Neural progenitor cell (in vitro differentiated cells): ENCODE measurements at regions not wholly inside any gene's neighbourhood (a gene's known extent, or its start where the extent isn't known, plus 50 kb on each side); places are given as distances from the start of the nearest gene placed in this dataset.

Experiments used
- DNase-seq: peaks from one replicate; pipeline ENCODE4 v3.0.0-alpha.2; 2016; ENCODE audit warnings: low spot score
- H2AFZ ChIP-seq: fragments of 200-600 bp; sonication (generic); replicated peaks from 2 replicates; pipeline ENCODE4 v1.6.1; 2016; ENCODE audit warnings: antibody characterized with exemption
- H3F3A ChIP-seq: fragments of 200-600 bp; sonication (generic); 2 replicates; pipeline ENCODE4 v1.6.1; 2016; ENCODE audit warnings: antibody characterized with exemption, low read depth
- H3K27ac ChIP-seq: fragments of 200-600 bp; sonication (generic); 2 replicates; pipeline ENCODE4 v1.5.1; 2016; ENCODE audit warnings: mild to moderate bottlenecking
- H3K27me3 ChIP-seq: fragments of 200-600 bp; sonication (generic); 2 replicates; pipeline ENCODE4 v1.6.1; 2016; ENCODE audit warnings: mild to moderate bottlenecking, moderate library complexity
- H3K36me3 ChIP-seq: fragments of 200-600 bp; sonication (generic); 2 replicates; pipeline ENCODE4 v1.5.1; 2016
- H3K4me1 ChIP-seq: fragments of 200-600 bp; sonication (generic); 2 replicates; pipeline ENCODE4 v1.6.1; 2016; ENCODE audit warnings: mixed run types
- H3K4me2 ChIP-seq: fragments of 200-600 bp; sonication (generic); 2 replicates; pipeline ENCODE4 v1.6.1; 2016
- H3K4me3 ChIP-seq: fragments of 200-600 bp; sonication (generic); 2 replicates; pipeline ENCODE4 v1.5.1; 2016
- H3K79me2 ChIP-seq: fragments of 200-600 bp; sonication (generic); 2 replicates; pipeline ENCODE4 v1.6.1; 2016; ENCODE audit warnings: low read depth
- H3K9ac ChIP-seq: fragments of 200-600 bp; sonication (generic); 2 replicates; pipeline ENCODE4 v1.6.1; 2016
- H3K9me3 ChIP-seq: fragments of 200-600 bp; sonication (generic); 2 replicates; pipeline ENCODE4 v1.5.1; 2016; ENCODE audit warnings: low read depth
- H4K20me1 ChIP-seq: fragments of 200-600 bp; sonication (generic); 2 replicates; pipeline ENCODE4 v1.6.1; 2016; ENCODE audit warnings: low read depth
- H3K27ac Mint-ChIP-seq: 3 replicates; pipeline ENCODE4 v1.8.0; 2021; ENCODE audit warnings: mixed read lengths
- H3K27me3 Mint-ChIP-seq: 2 replicates; pipeline ENCODE4 v1.8.0; 2022; ENCODE audit warnings: low read depth, mild to moderate bottlenecking, inconsistent platforms, moderate library complexity, mixed read lengths; ENCODE audit not compliant: insufficient read depth
- H3K36me3 Mint-ChIP-seq: 3 replicates; pipeline ENCODE4 v1.8.0; 2021; ENCODE audit warnings: mixed read lengths
- H3K4me1 Mint-ChIP-seq: 3 replicates; pipeline ENCODE4 v1.8.0; 2021; ENCODE audit warnings: mixed read lengths
- H3K4me3 Mint-ChIP-seq: 3 replicates; pipeline ENCODE4 v1.8.0; 2021; ENCODE audit warnings: mild to moderate bottlenecking, moderate library complexity, mixed read lengths
- H3K9me3 Mint-ChIP-seq: 3 replicates; pipeline ENCODE4 v1.8.0; 2020; ENCODE audit warnings: mixed read lengths
- CTCF ChIP-seq: fragments of 200-600 bp; sonication (generic); IDR thresholded peaks from 2 replicates; pipeline ENCODE4 v1.5.1; 2017; ENCODE audit warnings: antibody characterized with exemption, mild to moderate bottlenecking
- EZH2 ChIP-seq: fragments of 200-600 bp; sonication (generic); IDR thresholded peaks from 2 replicates; pipeline ENCODE4 v1.6.1; 2017; ENCODE audit warnings: antibody characterized with exemption, mild to moderate bottlenecking, moderate library complexity
- EZH2phosphoT487 ChIP-seq: fragments of 200-600 bp; sonication (generic); IDR thresholded peaks from 2 replicates; pipeline ENCODE4 v1.6.1; 2017; ENCODE audit warnings: antibody characterized with exemption

- H3K27ac ChIP-seq, result no peak overlapping the region
- no peak overlapping the region for H3K4me2 ChIP-seq
- no peaks in the 10 kb centered on the region for H3K36me3 Mint-ChIP-seq
- no peak overlapping the region for H2AFZ ChIP-seq
- H4K20me1 ChIP-seq, result no peaks in the 10 kb centered on the region
- H3K27me3 ChIP-seq, result no peaks in the 10 kb centered on the region
- no peaks in the 10 kb centered on the region for H3K4me1 ChIP-seq
- peaks cover 12% of the 10 kb centered on the region for H3K9me3 ChIP-seq
- H3K9ac ChIP-seq, result no peak overlapping the region
- H3K4me3 ChIP-seq, result no peak overlapping the region
- no peaks in the 10 kb centered on the region for H3K36me3 ChIP-seq
- peaks cover 15% of the 10 kb centered on the region for H3K9me3 Mint-ChIP-seq
- H3K4me1 Mint-ChIP-seq, result no peaks in the 10 kb centered on the region
- H3K27me3 Mint-ChIP-seq, result no peaks in the 10 kb centered on the region
- no peak overlapping the region for H3K27ac Mint-ChIP-seq
- H3K79me2 ChIP-seq, result no peaks in the 10 kb centered on the region
- no peaks in the 10 kb centered on the region for H3F3A ChIP-seq
- TF ChIP-seq EZH2phosphoT487 (no peak), CTCF (no peak), EZH2 (no peak)
- H3K4me3 Mint-ChIP-seq, result no peak overlapping the region
- no peak for DNase-seq
Measured at GRCh38 chrX:127558811-127559210, 493.4 kb downstream of the ACTRT1 start.

GRCh38 chrX:127552571-127552970, 499.6 kb downstream of the ACTRT1 start:
- DNase-seq, result peak; percentile 16
- H3K36me3 Mint-ChIP-seq, result no peaks in the 10 kb centered on the region

GRCh38 chrX:127519323-127519722, 532.9 kb downstream of the ACTRT1 start:
- H3K4me1 Mint-ChIP-seq, result no peaks in the 10 kb centered on the region
- H3K27me3 ChIP-seq, result no peaks in the 10 kb centered on the region
- no peak overlapping the region for H2AFZ ChIP-seq
- H3K4me2 ChIP-seq, result no peak overlapping the region
- DNase-seq, result peak; percentile 7
- TF ChIP-seq EZH2 (no peak), CTCF (no peak), EZH2phosphoT487 (no peak)
- peaks cover 14% of the 10 kb centered on the region for H3K9me3 ChIP-seq
- H3K27ac ChIP-seq, result no peak overlapping the region
- H3K4me1 ChIP-seq, result no peaks in the 10 kb centered on the region
- no peak overlapping the region for H3K27ac Mint-ChIP-seq
- H3F3A ChIP-seq, result no peaks in the 10 kb centered on the region
- H3K27me3 Mint-ChIP-seq, result no peaks in the 10 kb centered on the region
- H3K36me3 ChIP-seq, result no peaks in the 10 kb centered on the region
- no peak overlapping the region for H3K4me3 Mint-ChIP-seq
- H3K9ac ChIP-seq, result no peak overlapping the region
- no peaks in the 10 kb centered on the region for H3K79me2 ChIP-seq
- no peaks in the 10 kb centered on the region for H3K36me3 Mint-ChIP-seq
- no peak overlapping the region for H3K4me3 ChIP-seq
- H3K9me3 Mint-ChIP-seq, result peaks cover 10% of the 10 kb centered on the region
- no peaks in the 10 kb centered on the region for H4K20me1 ChIP-seq

More at GRCh38 chrX:127552571-127552970, 499.6 kb downstream of the ACTRT1 start:
- Mint-ChIP-seq H3K4me3 (no peak overlapping the region), H3K27ac (no peak overlapping the region), H3K9me3 (peaks cover 4% of the 10 kb centered on the region), H3K27me3 (no peaks in the 10 kb centered on the region), H3K4me1 (no peaks in the 10 kb centered on the region)
- Histone ChIP-seq H3K4me3 (no peak overlapping the region), H4K20me1 (no peaks in the 10 kb centered on the region), H3F3A (no peaks in the 10 kb centered on the region), H3K9me3 (peaks cover 7% of the 10 kb centered on the region), H3K9ac (no peak overlapping the region), H2AFZ (peak overlapping the region; percentile 71), H3K27ac (no peak overlapping the region), H3K4me2 (no peak overlapping the region), H3K4me1 (no peaks in the 10 kb centered on the region), H3K79me2 (no peaks in the 10 kb centered on the region), H3K36me3 (no peaks in the 10 kb centered on the region), H3K27me3 (no peaks in the 10 kb centered on the region)
- no peak for TF ChIP-seq EZH2phosphoT487
- no peak for TF ChIP-seq CTCF
- TF ChIP-seq EZH2, result no peak

- Mint-ChIP-seq H3K9me3 (peaks cover 15% of the 10 kb centered on the region), H3K27ac (no peak overlapping the region), H3K4me1 (no peaks in the 10 kb centered on the region)
Measured at GRCh38 chrX:127490000-127490399, 562.2 kb downstream of the ACTRT1 start.

More at GRCh38 chrX:127490000-127490399, 562.2 kb downstream of the ACTRT1 start:
- no peak for DNase-seq
- H3K4me3 ChIP-seq, result no peak overlapping the region
- H3F3A ChIP-seq, result no peaks in the 10 kb centered on the region
- H3K79me2 ChIP-seq, result no peaks in the 10 kb centered on the region
- no peak for TF ChIP-seq EZH2phosphoT487
- no peak for TF ChIP-seq EZH2
- no peak for TF ChIP-seq CTCF
- Mint-ChIP-seq H3K4me3 (no peak overlapping the region), H3K36me3 (peaks cover 3% of the 10 kb centered on the region), H3K27me3 (peaks cover 2% of the 10 kb centered on the region)
- H3K36me3 ChIP-seq, result no peaks in the 10 kb centered on the region
- H3K27me3 ChIP-seq, result no peaks in the 10 kb centered on the region
- H3K9me3 ChIP-seq, result peaks cover 7% of the 10 kb centered on the region
- no peaks in the 10 kb centered on the region for H3K4me1 ChIP-seq
- H3K9ac ChIP-seq, result no peak overlapping the region
- no peak overlapping the region for H3K4me2 ChIP-seq
- H4K20me1 ChIP-seq, result no peaks in the 10 kb centered on the region
- H2AFZ ChIP-seq, result no peak overlapping the region
- no peak overlapping the region for H3K27ac ChIP-seq
